SK-N-SH (cell line): ENCODE measurements at regions not wholly inside any gene's neighbourhood (a gene's known extent, or its start where the extent isn't known, plus 50 kb on each side); places are given as distances from the start of the nearest gene placed in this dataset.

Experiments
- CTCF ChIA-PET: fragments of 300-600, 350-600 bp; formaldehyde crosslinking; extraction: SDS; loops from one replicate; lab custom pipeline; 2021; lab: Yijun Ruan, JAX
- POLR2A ChIA-PET: fragments of 350-600 bp; sonication (Branson Sonifier 250); formaldehyde crosslinking; extraction: SDS; loops from one replicate; lab custom pipeline; 2020; ENCODE audit warnings: antibody characterized with exemption, inconsistent platforms; lab: Yijun Ruan, JAX
- DNase-seq: peaks from one replicate; pipeline ENCODE4 v3.0.0; 2012
- H2AFZ ChIP-seq: fragments of 200-600 bp; sonication (generic); 2 replicates; pipeline ENCODE4 v1.8.1; 2016; ENCODE audit warnings: antibody characterized with exemption, mild to moderate bottlenecking, low read depth
- H3F3A ChIP-seq: fragments of 200-600 bp; sonication (generic); replicated peaks from 2 replicates; pipeline ENCODE3; 2016; ENCODE audit warnings: antibody characterized with exemption, mild to moderate bottlenecking; ENCODE audit not compliant: insufficient read depth
- H3K27ac ChIP-seq, 2 experiments: fragments of 200-500 bp in 1 of 2; fragments of 200-600 bp in 1 of 2; sonication (Bioruptor generic) in 1 of 2; sonication (generic), shearing (Covaris generic) in 1 of 2; 2 replicates each; pipeline versions ENCODE4 v1.5.1 to v1.6.1; 2014 to 2016; ENCODE audit warnings: low read depth in 2 of 2, inconsistent platforms in 1 of 2, low read length in 1 of 2, mild to moderate bottlenecking in 1 of 2, mixed read lengths in 1 of 2
- H3K27me3 ChIP-seq: fragments of 200-600 bp; sonication (generic), shearing (Covaris generic); 2 replicates; pipeline ENCODE4 v1.6.1; 2016; ENCODE audit warnings: mixed run types; ENCODE audit not compliant: insufficient read depth
- H3K36me3 ChIP-seq, 2 experiments: fragments of 200-500 bp in 1 of 2; fragments of 200-600 bp in 1 of 2; sonication (Bioruptor generic) in 1 of 2; sonication (generic) in 1 of 2; replicated peaks in 1 of 2; 2 replicates each; pipeline versions ENCODE3 to v1.5.1; 2014 to 2016; ENCODE audit warnings: low read length in 1 of 2, mild to moderate bottlenecking in 1 of 2; ENCODE audit not compliant: insufficient read depth in 2 of 2, control insufficient read depth in 1 of 2
- H3K4me1 ChIP-seq, 2 experiments: fragments of 200-500 bp in 1 of 2; fragments of 200-600 bp in 1 of 2; sonication (Bioruptor generic) in 1 of 2; sonication (generic), shearing (Covaris generic) in 1 of 2; 2 replicates each; pipeline versions ENCODE4 v1.5.1 to v1.6.1; 2014 to 2016; ENCODE audit warnings: low read depth in 1 of 2, low read length in 1 of 2, mixed run types in 1 of 2; ENCODE audit not compliant: insufficient read depth in 2 of 2, control insufficient read depth in 1 of 2
- H3K4me2 ChIP-seq: fragments of 200-600 bp; sonication (generic), shearing (Covaris generic); 2 replicates; pipeline ENCODE4 v1.6.1; 2017; ENCODE audit warnings: mixed run types
- H3K4me3 ChIP-seq, 2 experiments: fragments of 200-500 bp in 1 of 2; fragments of 200-600 bp in 1 of 2; sonication (Bioruptor generic) in 1 of 2; sonication (generic), shearing (Covaris generic) in 1 of 2; 2 replicates each; pipeline versions ENCODE4 v1.5.1 to v1.8.1; 2014 to 2016; ENCODE audit warnings: low read depth in 2 of 2, inconsistent platforms in 1 of 2, low read length in 1 of 2, mild to moderate bottlenecking in 1 of 2, mixed read lengths in 1 of 2, moderate library complexity in 1 of 2
- H3K79me2 ChIP-seq: fragments of 200-600 bp; sonication (generic); 2 replicates; pipeline ENCODE4 v1.8.1; 2017; ENCODE audit warnings: mild to moderate bottlenecking; ENCODE audit not compliant: insufficient read depth
- H3K9ac ChIP-seq: fragments of 200-600 bp; sonication (generic); 2 replicates; pipeline ENCODE4 v1.6.1; 2017; ENCODE audit warnings: mixed run types
- H3K9me2 ChIP-seq: fragments of 200-600 bp; sonication (generic); 2 replicates; pipeline ENCODE4 v1.6.1; 2017; ENCODE audit warnings: mixed run types
- H3K9me3 ChIP-seq: fragments of 200-600 bp; sonication (generic); 2 replicates; pipeline ENCODE4 v1.6.1; 2017; ENCODE audit warnings: mixed run types, mild to moderate bottlenecking, moderate library complexity
- H4K20me1 ChIP-seq: fragments of 200-600 bp; sonication (generic); 2 replicates; pipeline ENCODE4 v1.6.1; 2017; ENCODE audit warnings: mild to moderate bottlenecking, mixed run types; ENCODE audit not compliant: insufficient read depth
- EP300 ChIP-seq, 2 experiments: IDR thresholded peaks; 2 replicates each; pipeline versions ENCODE4 v1.4.0 to v1.6.1; 2012; ENCODE audit warnings: borderline replicate concordance in 1 of 2, low read depth in 1 of 2, low read length in 1 of 2
- EZH2phosphoT487 ChIP-seq: fragments of 200-600 bp; sonication (generic); IDR thresholded peaks from 2 replicates; pipeline ENCODE4 v1.6.1; 2017; ENCODE audit warnings: low read depth, mixed run types, mild to moderate bottlenecking, antibody characterized with exemption, moderate library complexity, borderline replicate concordance
- FOSL2 ChIP-seq: IDR thresholded peaks from 2 replicates; pipeline ENCODE4 v1.4.0; 2012; ENCODE audit warnings: low read depth, mild to moderate bottlenecking, moderate library complexity, borderline replicate concordance
- FOXJ3 ChIP-seq: sonication (generic); formaldehyde crosslinking; IDR thresholded peaks from 2 replicates; pipeline ENCODE4 v1.5.1; 2020; ENCODE audit warnings: mild to moderate bottlenecking, missing genetic modification reagents
- FOXM1 ChIP-seq: IDR thresholded peaks from 2 replicates; pipeline ENCODE4 v1.4.0; 2012; ENCODE audit warnings: low read depth, mild to moderate bottlenecking
- IRF3 ChIP-seq: fragments of 150-350 bp; IDR thresholded peaks from 2 replicates; pipeline ENCODE4 v1.6.1; 2016; ENCODE audit warnings: mild to moderate bottlenecking, low read depth, low read length
- MAX ChIP-seq: IDR thresholded peaks from 2 replicates; pipeline ENCODE4 v1.4.0; 2012; ENCODE audit warnings: low read depth
- MEF2A ChIP-seq: IDR thresholded peaks from 2 replicates; pipeline ENCODE4 v1.4.0; 2012; ENCODE audit warnings: low read depth, borderline replicate concordance
- NFIC ChIP-seq: IDR thresholded peaks from 2 replicates; pipeline ENCODE4 v1.4.0; 2012; ENCODE audit warnings: borderline replicate concordance
- NRF1 ChIP-seq: IDR thresholded peaks from 2 replicates; pipeline ENCODE4 v1.6.1; 2012; ENCODE audit warnings: low read depth, mild to moderate bottlenecking, low read length
- POLR2AphosphoS5 ChIP-seq: IDR thresholded peaks from 2 replicates; pipeline ENCODE4 v1.6.1; 2012; ENCODE audit warnings: low read depth, low read length
- RAD21 ChIP-seq: IDR thresholded peaks from 2 replicates; pipeline ENCODE4 v1.6.1; 2012; ENCODE audit warnings: mild to moderate bottlenecking, low read length
- TAF1 ChIP-seq: IDR thresholded peaks from 2 replicates; pipeline ENCODE4 v1.6.1; 2012; ENCODE audit warnings: low read depth, mild to moderate bottlenecking, low read length, moderate library complexity, borderline replicate concordance
- TCF12 ChIP-seq: IDR thresholded peaks from 2 replicates; pipeline ENCODE4 v1.4.0; 2012
- USF1 ChIP-seq: IDR thresholded peaks from 2 replicates; pipeline ENCODE4 v1.4.0; 2012; ENCODE audit warnings: low read depth, borderline replicate concordance
- WGBS: methylation state at CpG from one replicate; pipeline ENCODE4 v1.1.6; 2017; ENCODE audit warnings: low lambda C conversion rate; 5-methylcytosine and 5-hydroxymethylcytosine counted together
- TF ChIP-seq, protein P1 (sequence below): fragments of 200-600 bp; sonication (generic); IDR thresholded peaks from 2 replicates; pipeline ENCODE4 v1.6.1; 2017; ENCODE audit warnings: antibody characterized with exemption, mild to moderate bottlenecking, moderate library complexity
- TF ChIP-seq, protein P2 (sequence below): IDR thresholded peaks from 2 replicates; pipeline ENCODE4; 2012

DNA sequence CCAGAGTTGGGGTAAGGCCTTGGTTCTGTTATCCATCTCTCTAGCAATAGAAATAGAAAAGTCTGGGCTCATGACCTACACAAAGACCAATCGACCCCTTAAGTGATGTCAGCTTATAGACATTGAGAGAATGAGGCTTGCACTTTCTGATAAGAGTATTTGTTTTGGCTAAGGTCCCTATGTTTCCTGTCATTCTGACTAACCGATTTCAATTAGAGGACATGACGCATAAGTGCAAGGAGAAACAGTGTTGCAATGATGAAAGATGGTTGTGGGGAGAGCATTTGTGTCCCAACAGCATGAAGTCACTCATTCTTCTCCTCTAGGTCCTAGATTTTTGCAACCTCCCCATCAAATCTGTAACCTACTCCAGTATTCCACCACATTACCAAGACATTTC lies 255.1 kb downstream of the MAT2B start (continued):
- TF ChIP-seq FOXM1 (no peak), EZH2phosphoT487 (no peak), TAF1 (no peak), NRF1 (no peak), USF1 (no peak), FOSL2 (peak; percentile 35; the same call in 1 of the 2 replicates), FOXJ3 (no peak), EP300 (IDR thresholded peaks at IDR 0.05; ENCODE audit: borderline replicate concordance in 1 of 2, low read depth in 1 of 2, low read length in 1 of 2) (0 out of 4 replicates have a peak, but pooled peaks of 1 of the 2 experiments have one; percentile 28), TCF12 (peak; percentile 46; the same call in 1 of the 2 replicates), NFIC (peak; percentile 66), IRF3 (no peak), POLR2AphosphoS5 (no peak; the same call in 1 of the 2 replicates), MAX (no peak), RAD21 (no peak)
- TF ChIP-seq, protein P1, sequence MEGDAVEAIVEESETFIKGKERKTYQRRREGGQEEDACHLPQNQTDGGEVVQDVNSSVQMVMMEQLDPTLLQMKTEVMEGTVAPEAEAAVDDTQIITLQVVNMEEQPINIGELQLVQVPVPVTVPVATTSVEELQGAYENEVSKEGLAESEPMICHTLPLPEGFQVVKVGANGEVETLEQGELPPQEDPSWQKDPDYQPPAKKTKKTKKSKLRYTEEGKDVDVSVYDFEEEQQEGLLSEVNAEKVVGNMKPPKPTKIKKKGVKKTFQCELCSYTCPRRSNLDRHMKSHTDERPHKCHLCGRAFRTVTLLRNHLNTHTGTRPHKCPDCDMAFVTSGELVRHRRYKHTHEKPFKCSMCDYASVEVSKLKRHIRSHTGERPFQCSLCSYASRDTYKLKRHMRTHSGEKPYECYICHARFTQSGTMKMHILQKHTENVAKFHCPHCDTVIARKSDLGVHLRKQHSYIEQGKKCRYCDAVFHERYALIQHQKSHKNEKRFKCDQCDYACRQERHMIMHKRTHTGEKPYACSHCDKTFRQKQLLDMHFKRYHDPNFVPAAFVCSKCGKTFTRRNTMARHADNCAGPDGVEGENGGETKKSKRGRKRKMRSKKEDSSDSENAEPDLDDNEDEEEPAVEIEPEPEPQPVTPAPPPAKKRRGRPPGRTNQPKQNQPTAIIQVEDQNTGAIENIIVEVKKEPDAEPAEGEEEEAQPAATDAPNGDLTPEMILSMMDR = no peak
- TF ChIP-seq, protein P2, sequence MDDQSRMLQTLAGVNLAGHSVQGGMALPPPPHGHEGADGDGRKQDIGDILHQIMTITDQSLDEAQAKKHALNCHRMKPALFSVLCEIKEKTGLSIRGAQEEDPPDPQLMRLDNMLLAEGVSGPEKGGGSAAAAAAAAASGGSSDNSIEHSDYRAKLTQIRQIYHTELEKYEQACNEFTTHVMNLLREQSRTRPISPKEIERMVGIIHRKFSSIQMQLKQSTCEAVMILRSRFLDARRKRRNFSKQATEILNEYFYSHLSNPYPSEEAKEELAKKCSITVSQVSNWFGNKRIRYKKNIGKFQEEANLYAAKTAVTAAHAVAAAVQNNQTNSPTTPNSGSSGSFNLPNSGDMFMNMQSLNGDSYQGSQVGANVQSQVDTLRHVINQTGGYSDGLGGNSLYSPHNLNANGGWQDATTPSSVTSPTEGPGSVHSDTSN = peak; percentile 55

GRCh38 chr5:163766936-163767670 lies 261.7 kb downstream of the MAT2B start:
- 68% methylated on average over 8 of the region's 8 CpGs for WGBS
- H3K4me1 ChIP-seq = no peaks in the 10 kb centered on the region; a peak in 1 of 4 replicates
- H4K20me1 ChIP-seq = no peaks in the 10 kb centered on the region
- H3F3A ChIP-seq = no peaks in the 10 kb centered on the region
- no peak overlapping the region for H3K9ac ChIP-seq
- no peak overlapping the region for H3K27ac ChIP-seq
- no peaks in the 10 kb centered on the region for H3K9me2 ChIP-seq
- no peak overlapping the region for H3K4me2 ChIP-seq
- no peak overlapping the region for H3K4me3 ChIP-seq
- H3K79me2 ChIP-seq = no peaks in the 10 kb centered on the region
- no peak for TF ChIP-seq MEF2A
- no peak for TF ChIP-seq FOSL2
- no peak for TF ChIP-seq NRF1
- no peak for TF ChIP-seq NFIC
- TF ChIP-seq, all 33 proteins: peak for 0
- CTCF ChIA-PET = interaction anchor here (0.7 kb wide), 1 partner anchor 9 kb away, joined by 4 read pairs; no protein-coding TSS in a partner anchor
- no peak for DNase-seq
- H3K9me3 ChIP-seq = no peaks in the 10 kb centered on the region
- POLR2A ChIA-PET = no interaction called here
- no peak overlapping the region for H2AFZ ChIP-seq
- H3K27me3 ChIP-seq = no peaks in the 10 kb centered on the region
- H3K36me3 ChIP-seq = no peaks in the 10 kb centered on the region
